GM21825 (cell line): ENCODE measurements at regions not wholly inside any gene's neighbourhood (a gene's known extent, or its start where the extent isn't known, plus 50 kb on each side); places are given as distances from the start of the nearest gene placed in this dataset.
"Not testable (repeated sequence)": the region's sequence is repeated elsewhere in the genome, so short reads cannot be mapped to it uniquely, and the experiment has no call there.

Source experiments
- ATAC-seq: cut with Tn5 transposase; IDR thresholded peaks from one replicate; pipeline ENCODE4 v1.9.1; 2021; ENCODE audit warnings: mild to moderate bottlenecking, moderate library complexity; ENCODE audit not compliant: unreplicated experiment

- ATAC-seq = no peak
These were observed 191.6 kb upstream of the MSX2 start for GRCh38 chr5:174532455-174533453.

- no peak for ATAC-seq
These were observed 190.6 kb upstream of the MSX2 start for GRCh38 chr5:174533751-174534241.

GRCh38 chr5:174535669-174536068 is 188.7 kb upstream of the MSX2 start:
- ATAC-seq = no peak

GRCh38 chr5:174539823-174540222 is 184.6 kb upstream of the MSX2 start:
- not testable (repeated sequence) for ATAC-seq

- no peak for ATAC-seq
These were observed 182.3 kb upstream of the MSX2 start for GRCh38 chr5:174542037-174542436.

GRCh38 chr5:174542471-174542870 is 181.9 kb upstream of the MSX2 start:
- ATAC-seq = no peak

GRCh38 chr5:174545926-174546325 is 178.5 kb upstream of the MSX2 start:
- ATAC-seq = no peak

GRCh38 chr5:174547814-174548213 is 176.6 kb upstream of the MSX2 start:
- no peak for ATAC-seq

GRCh38 chr5:174549254-174549653 is 175.1 kb upstream of the MSX2 start:
- ATAC-seq = no peak

GRCh38 chr5:174550026-174550425 is 174.4 kb upstream of the MSX2 start:
- ATAC-seq = no peak

- no peak for ATAC-seq
These were observed 172.0 kb upstream of the MSX2 start for GRCh38 chr5:174552428-174552827.

- no peak for ATAC-seq
These were observed 170.8 kb upstream of the MSX2 start for GRCh38 chr5:174553556-174553955.

GRCh38 chr5:174555726-174556125 is 168.7 kb upstream of the MSX2 start:
- ATAC-seq = no peak

- ATAC-seq = no peak
These were observed 167.6 kb upstream of the MSX2 start for GRCh38 chr5:174556756-174557155.

- ATAC-seq = no peak
These were observed 166.2 kb upstream of the MSX2 start for GRCh38 chr5:174558190-174558589.

GRCh38 chr5:174559141-174559540 is 165.2 kb upstream of the MSX2 start:
- no peak for ATAC-seq

- ATAC-seq = no peak
These were observed 164.8 kb upstream of the MSX2 start for GRCh38 chr5:174559566-174560090.

GRCh38 chr5:174560861-174561260 is 163.5 kb upstream of the MSX2 start:
- ATAC-seq = no peak

- ATAC-seq = not testable (repeated sequence)
These were observed 161.3 kb upstream of the MSX2 start for GRCh38 chr5:174563040-174563439.

- no peak for ATAC-seq
These were observed 160.5 kb upstream of the MSX2 start for GRCh38 chr5:174563899-174564298.

GRCh38 chr5:174567506-174568141 is 156.8 kb upstream of the MSX2 start:
- ATAC-seq = no peak

GRCh38 chr5:174570662-174571061 is 153.7 kb upstream of the MSX2 start:
- no peak for ATAC-seq
